ENCODE measurements at regions not wholly inside any gene's neighbourhood (a gene's known extent, or its start where the extent isn't known, plus 50 kb on each side); places are given as distances from the start of the nearest gene placed in this dataset.

DNA sequence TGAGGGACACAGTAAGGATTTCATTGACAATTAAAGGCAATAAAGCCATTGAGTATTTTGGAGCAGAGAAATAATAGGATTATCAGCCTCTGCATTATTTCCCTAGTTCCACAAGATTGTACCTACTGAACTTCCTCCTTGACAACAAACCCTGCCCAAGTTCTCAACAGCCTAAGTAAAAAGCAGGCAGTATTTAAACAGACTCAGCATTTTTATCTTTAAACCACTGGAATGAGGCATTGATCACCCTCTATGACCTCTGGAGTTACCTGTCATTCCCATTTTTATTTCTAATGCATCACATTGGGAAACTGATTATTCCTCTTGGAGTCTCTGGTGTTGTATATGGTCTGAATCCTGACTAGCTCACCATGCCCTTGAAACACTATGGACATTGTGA, 570.6 kb upstream of the STXBP6 start:
- peaks cover 7 to 38% (median 15%) of the 10 kb centered on the region in 7 donors for H3K9me3 Mint-ChIP-seq
- H3K27ac Mint-ChIP-seq, result no peak overlapping the region

DNA sequence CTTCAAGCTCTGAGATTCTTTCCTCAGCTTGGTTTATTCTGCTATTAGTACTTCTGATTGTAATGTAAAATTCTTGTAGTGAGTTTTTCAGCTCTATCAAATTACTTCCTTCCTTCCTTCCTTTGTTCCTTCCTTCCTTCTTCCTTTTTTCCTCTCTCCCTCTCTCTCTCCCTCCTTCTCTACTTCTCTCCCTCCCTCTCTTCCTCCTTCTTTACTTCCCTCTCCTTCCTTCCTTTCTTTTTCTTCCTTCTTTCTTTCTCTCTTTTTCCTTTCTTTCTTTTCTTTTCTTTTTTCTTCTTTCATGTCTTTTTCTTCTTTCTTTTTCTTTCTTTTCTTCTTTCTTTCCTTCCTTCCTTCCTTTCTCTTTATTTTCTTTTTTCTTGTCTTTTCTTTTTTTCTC, 565.2 kb upstream of the STXBP6 start:
- Mint-ChIP-seq H3K36me3 (no peaks in the 10 kb centered on the region), H3K4me1 (no peaks in the 10 kb centered on the region), H3K27me3 (no peaks in the 10 kb centered on the region), H3K27ac (no peak overlapping the region), H3K9me3 (peaks cover 10 to 29% (median 19%) of the 10 kb centered on the region in 7 donors), H3K4me3 (no peak overlapping the region)
- DNase-seq (no peak), ATAC-seq (ENCODE audit: low read depth in 2 of 2) (no peak)

More for the DNA sequence above, 570.6 kb upstream of the STXBP6 start:
- ATAC-seq (ENCODE audit: low read depth in 2 of 2) (no peak), DNase-seq (no peak)
- no peaks in the 10 kb centered on the region for H3K27me3 Mint-ChIP-seq
- no peaks in the 10 kb centered on the region for H3K4me1 Mint-ChIP-seq
- H3K36me3 Mint-ChIP-seq, result no peaks in the 10 kb centered on the region
- H3K4me3 Mint-ChIP-seq, result no peak overlapping the region

DNA sequence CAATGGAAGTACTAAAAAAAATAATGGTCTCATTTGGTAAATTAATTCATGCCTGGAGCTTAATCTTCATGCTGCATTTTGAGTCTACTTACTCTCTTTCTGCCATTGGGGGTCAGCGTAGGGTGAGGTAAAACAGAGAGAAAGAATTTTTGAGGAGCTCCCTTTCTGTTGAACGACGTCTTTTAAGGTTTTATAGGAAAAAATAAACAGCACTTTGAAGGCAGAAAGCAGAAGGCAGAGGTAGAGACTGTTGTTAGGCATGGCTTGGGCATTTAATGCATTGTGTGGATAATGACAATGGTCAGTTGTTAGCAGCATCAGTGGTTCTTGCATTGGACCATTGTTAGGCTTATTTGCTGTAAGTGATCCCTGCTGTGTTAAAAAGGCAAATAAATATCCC, 557.2 kb upstream of the STXBP6 start:
- H3K36me3 Mint-ChIP-seq, result no peaks in the 10 kb centered on the region
- H3K27ac Mint-ChIP-seq, result no peak overlapping the region
- no peak overlapping the region for H3K4me3 Mint-ChIP-seq
- no peak for ATAC-seq (ENCODE audit: low read depth in 2 of 2)
- no peak for DNase-seq
- H3K27me3 Mint-ChIP-seq, result no peaks in the 10 kb centered on the region
- H3K9me3 Mint-ChIP-seq, result peaks cover 0 to 17% (median 5%) of the 10 kb centered on the region in 7 donors
- H3K4me1 Mint-ChIP-seq, result no peaks in the 10 kb centered on the region

DNA sequence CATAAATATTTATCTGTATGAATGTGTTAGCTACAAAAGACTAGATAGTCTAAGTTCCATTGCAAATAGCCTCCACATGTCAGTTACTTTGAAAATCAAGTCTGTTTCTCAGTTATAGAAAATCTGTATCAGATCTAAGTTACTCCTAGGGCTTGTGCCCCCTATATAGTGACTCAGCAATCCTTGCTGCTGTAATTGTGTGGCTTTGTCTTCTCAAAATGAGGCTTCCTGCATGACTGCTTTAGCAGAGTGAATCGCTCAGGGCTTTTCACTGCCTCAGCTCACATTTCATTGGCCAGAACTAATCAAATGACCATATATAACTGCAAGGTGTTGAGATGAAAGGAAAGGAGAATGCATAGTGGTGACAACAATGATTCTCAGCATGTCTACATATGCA, 552.2 kb upstream of the STXBP6 start:
- DNase-seq (no peak), ATAC-seq (ENCODE audit: low read depth in 2 of 2) (no peak)
- Mint-ChIP-seq H3K27ac (no peak overlapping the region), H3K4me1 (no peaks in the 10 kb centered on the region), H3K4me3 (no peak overlapping the region), H3K9me3 (peaks cover 4 to 17% (median 12%) of the 10 kb centered on the region in 7 donors), H3K27me3 (no peaks in the 10 kb centered on the region), H3K36me3 (no peaks in the 10 kb centered on the region)

DNA sequence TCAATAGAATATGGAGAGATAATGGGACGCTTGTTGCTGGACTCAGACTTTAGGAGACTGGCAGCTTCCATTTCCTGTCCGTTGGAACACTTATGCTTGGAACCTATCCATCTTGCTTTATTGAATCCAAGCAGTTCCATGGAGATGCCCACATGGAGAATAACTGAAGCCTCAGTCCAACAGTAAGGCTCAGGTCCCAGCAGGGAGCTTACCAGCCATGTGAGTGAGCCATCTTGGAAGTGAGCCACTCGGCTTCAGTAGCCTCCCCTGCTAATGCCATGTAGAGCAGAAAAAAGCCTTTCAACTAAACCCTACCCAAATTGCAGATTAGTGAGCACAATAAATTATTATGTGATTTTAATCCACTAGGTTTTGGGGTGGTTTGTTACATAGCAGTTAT, 538.8 kb upstream of the STXBP6 start:
- Mint-ChIP-seq H3K4me1 (no peaks in the 10 kb centered on the region), H3K27ac (no peak overlapping the region), H3K27me3 (no peaks in the 10 kb centered on the region), H3K9me3 (peaks cover 0 to 17% (median 9%) of the 10 kb centered on the region in 7 donors), H3K36me3 (no peaks in the 10 kb centered on the region), H3K4me3 (no peak overlapping the region)
- ATAC-seq (ENCODE audit: low read depth in 2 of 2) (no peak), DNase-seq (no peak)

DNA sequence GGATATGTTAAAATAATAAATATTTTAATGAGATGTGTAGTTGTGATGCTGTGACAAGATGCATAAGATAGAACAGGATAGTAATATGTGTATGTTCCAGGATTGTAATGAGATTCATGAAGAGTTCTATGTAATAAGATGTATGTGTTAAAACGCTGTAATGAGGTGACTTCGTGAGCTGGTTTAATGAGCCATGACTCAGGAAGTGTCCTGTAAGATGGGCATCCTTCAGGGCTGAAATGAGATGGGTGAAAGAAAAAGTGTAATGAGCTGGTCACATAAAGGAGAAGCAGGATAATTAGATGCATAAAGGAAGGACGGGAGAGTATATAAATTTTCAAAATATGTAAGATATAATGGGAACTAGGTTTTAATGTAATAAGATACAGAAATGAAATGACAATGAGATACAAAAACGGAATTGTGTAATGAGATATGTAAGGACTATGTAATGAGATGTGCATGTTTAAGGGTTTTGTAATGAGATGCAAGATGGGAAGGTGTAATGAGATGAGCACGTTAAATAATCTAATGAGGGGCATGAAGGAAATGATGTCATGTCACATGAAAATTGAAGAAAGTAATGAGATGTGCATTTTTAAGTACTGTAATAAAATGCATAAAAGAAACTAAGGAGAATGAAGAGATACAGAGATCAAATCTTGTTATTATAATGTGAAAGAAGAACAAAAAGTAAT, 524.8 kb upstream of the STXBP6 start:
- Mint-ChIP-seq H3K4me1 (no peaks in the 10 kb centered on the region), H3K9me3 (peaks cover 0 to 8% (median 0%) of the 10 kb centered on the region in 7 donors), H3K27me3 (no peaks in the 10 kb centered on the region), H3K36me3 (no peaks in the 10 kb centered on the region), H3K4me3 (no peak overlapping the region), H3K27ac (no peak overlapping the region)
- DNase-seq (no peak), ATAC-seq (ENCODE audit: low read depth in 2 of 2) (no peak)

DNA sequence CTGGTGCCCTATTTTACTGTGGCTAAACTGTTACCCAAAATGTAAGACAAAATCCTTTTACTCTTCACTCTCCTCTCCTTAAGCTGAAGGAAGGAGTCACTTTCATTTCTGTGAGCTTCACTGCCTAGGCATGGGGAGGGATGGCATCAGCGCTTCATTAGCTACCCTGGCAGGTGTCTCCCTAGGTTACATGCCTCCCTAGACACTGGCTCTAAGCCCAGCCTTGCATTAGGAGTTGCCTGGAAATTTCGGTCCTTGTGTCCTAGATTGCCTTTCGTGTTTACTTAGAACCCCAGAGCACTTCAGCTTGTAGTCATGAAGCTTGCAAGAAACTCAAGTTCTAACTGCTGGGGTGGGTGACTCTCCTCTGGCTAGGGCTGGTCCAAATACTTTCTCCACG, 520.5 kb upstream of the STXBP6 start:
- Mint-ChIP-seq H3K27me3 (no peaks in the 10 kb centered on the region), H3K4me3 (no peak overlapping the region), H3K36me3 (no peaks in the 10 kb centered on the region), H3K4me1 (no peaks in the 10 kb centered on the region), H3K9me3 (peaks cover 6 to 25% (median 13%) of the 10 kb centered on the region in 7 donors), H3K27ac (no peak overlapping the region)
- no peak for ATAC-seq (ENCODE audit: low read depth in 2 of 2)
- no peak for DNase-seq

DNA sequence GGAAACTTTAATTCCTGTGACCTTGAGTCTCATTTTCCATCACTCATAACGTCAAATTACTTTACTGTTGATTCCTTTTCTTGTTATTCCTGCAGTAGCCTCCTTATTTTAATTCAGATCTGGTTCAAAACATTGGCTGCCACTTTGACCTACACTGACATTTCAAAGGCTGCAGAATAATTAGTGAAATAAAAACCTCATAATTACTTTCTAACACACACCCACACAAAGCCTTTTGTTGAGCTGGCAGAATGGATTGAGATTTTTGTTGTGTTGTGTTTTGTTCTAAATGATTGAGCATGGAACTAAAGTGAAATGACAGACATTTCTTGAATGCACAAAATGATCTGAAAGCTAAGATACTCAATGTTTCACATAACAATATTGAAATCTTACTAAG, 507.5 kb upstream of the STXBP6 start:
- Mint-ChIP-seq H3K9me3 (peaks cover 0 to 16% (median 3%) of the 10 kb centered on the region in 7 donors), H3K36me3 (no peaks in the 10 kb centered on the region), H3K4me3 (no peak overlapping the region), H3K27me3 (no peaks in the 10 kb centered on the region), H3K4me1 (no peaks in the 10 kb centered on the region), H3K27ac (no peak overlapping the region)
- DNase-seq, result no peak
- no peak for ATAC-seq (ENCODE audit: low read depth in 2 of 2)

DNA sequence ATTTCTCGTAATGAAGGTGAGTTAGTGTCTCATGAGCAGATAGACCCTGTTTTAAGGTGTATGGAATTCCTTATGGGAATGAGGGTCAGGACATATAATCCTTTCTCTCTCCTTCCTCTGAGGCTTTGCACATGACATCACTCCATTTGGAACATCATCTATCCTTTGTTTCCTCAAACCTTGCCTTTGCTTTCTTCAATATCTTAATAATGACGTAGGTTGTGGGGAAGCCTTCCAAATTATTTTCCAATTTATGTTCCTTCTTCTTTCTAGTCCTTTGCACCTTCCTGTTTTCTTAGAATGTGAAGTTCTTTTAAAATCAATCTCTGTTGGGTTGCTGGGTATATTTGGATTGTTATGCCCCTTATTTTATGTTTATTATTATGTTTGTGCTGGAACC, 502.9 kb upstream of the STXBP6 start:
- H3K27ac Mint-ChIP-seq, result no peak overlapping the region
- H3K9me3 Mint-ChIP-seq, result peaks cover 0 to 11% (median 4%) of the 10 kb centered on the region in 7 donors
- DNase-seq (no peak), ATAC-seq (ENCODE audit: low read depth in 2 of 2) (no peak)
- H3K4me1 Mint-ChIP-seq, result no peaks in the 10 kb centered on the region
- no peak overlapping the region for H3K4me3 Mint-ChIP-seq
- no peaks in the 10 kb centered on the region for H3K36me3 Mint-ChIP-seq
- H3K27me3 Mint-ChIP-seq, result no peaks in the 10 kb centered on the region

DNA sequence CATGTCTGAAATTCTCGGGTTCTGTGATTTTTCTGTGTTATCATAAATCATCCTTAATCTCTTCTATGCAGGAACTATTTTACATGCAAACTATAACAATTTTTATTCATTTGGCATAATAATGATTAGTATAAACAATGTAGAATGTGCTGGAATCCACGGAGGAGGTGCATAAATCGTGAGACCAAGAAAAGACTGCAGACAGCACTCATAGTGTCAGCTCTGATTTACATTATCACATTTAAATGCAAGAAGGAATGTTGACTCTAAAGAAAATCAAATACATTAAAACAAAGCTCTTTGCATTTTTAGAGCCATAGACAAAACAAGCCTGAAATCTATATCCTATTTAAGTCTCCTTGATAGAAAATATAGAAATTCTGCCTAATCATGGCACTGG, 501.7 kb upstream of the STXBP6 start:
- Mint-ChIP-seq H3K27ac (no peak overlapping the region), H3K36me3 (no peaks in the 10 kb centered on the region), H3K4me3 (no peak overlapping the region), H3K27me3 (no peaks in the 10 kb centered on the region), H3K9me3 (peaks cover 0 to 11% (median 4%) of the 10 kb centered on the region in 7 donors), H3K4me1 (no peaks in the 10 kb centered on the region)
- DNase-seq (no peak), ATAC-seq (ENCODE audit: low read depth in 2 of 2) (no peak)

DNA sequence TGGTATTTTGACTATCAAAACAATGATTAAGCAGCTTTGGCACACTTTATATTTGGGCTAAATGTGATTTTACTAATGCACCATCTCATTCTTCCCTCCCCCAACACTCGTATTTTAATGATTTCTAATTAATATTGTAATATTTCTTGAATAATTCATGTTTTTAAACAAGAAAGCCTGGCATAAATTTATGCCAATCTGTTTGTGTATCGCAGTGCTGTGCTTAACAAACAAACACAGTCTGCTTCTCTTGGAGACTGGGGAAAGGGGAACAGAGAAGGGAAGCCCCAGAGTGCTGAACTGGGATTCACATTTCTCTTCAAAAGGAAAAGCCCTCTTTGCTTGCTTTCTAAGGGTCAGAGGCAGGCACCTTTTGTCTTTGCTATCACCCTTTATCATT, 496.9 kb upstream of the STXBP6 start:
- ATAC-seq (ENCODE audit: low read depth in 2 of 2), result no peak
- no peaks in the 10 kb centered on the region for H3K4me1 Mint-ChIP-seq
- H3K4me3 Mint-ChIP-seq, result no peak overlapping the region
- H3K36me3 Mint-ChIP-seq, result no peaks in the 10 kb centered on the region
- no peak for DNase-seq
- H3K27me3 Mint-ChIP-seq, result no peaks in the 10 kb centered on the region
- H3K27ac Mint-ChIP-seq, result no peak overlapping the region
- H3K9me3 Mint-ChIP-seq, result peaks cover 0 to 8% (median 2%) of the 10 kb centered on the region in 7 donors

DNA sequence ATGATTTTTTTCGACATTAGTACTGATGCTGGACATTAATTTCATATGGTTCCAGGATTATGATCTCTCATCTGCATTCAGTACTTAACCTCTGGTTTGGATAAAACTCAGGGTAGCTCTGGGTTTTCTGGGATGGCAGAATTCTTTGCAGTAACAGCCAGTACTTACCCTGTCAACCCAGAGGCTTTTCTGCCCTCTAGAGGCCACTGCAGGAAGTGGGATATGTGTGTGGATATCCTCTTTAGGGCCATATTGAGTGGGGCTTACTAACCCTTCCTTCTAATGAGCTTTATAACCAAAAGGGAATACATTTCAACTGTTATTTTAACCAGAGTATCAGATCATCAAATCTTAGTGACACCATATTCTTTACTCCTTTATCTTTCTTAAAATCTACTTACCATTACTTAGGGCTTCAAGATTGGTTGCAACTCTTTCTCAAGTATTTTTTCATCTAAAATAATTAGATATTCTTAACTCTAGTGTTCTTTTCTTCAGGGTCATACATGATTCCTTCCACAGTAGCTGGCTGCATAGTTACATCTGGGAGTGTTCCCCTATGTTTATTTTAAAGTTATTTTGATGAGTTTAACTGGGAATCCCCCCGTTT, 488.0 kb upstream of the STXBP6 start:
- no peaks in the 10 kb centered on the region for H3K4me1 Mint-ChIP-seq
- no peak for DNase-seq
- no peak overlapping the region for H3K27ac Mint-ChIP-seq
- peaks cover 0 to 10% (median 8%) of the 10 kb centered on the region in 7 donors for H3K9me3 Mint-ChIP-seq
- ATAC-seq (ENCODE audit: low read depth in 2 of 2), result no peak
- H3K4me3 Mint-ChIP-seq, result no peak overlapping the region
- H3K27me3 Mint-ChIP-seq, result peaks cover 0 to 4% (median 0%) of the 10 kb centered on the region in 3 donors
- no peaks in the 10 kb centered on the region for H3K36me3 Mint-ChIP-seq

DNA sequence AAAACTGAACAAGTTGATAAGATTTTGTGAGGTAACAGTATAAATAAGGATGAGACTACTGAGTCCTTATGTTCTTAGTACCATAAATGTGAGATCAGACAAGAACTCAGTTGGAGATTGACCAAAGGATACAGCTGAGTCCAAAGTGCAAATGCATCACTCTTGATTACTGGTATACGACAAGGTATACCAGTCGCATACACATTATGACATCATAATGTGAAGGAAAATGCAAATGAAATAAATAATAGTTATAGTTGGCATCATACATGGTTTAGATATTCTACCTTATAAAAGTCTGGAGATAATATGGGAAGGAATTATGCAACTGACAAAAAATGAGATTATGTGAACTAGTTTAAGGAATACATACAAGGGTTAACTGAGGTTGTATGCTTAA, 476.3 kb upstream of the STXBP6 start:
- no peaks in the 10 kb centered on the region for H3K36me3 Mint-ChIP-seq
- H3K4me1 Mint-ChIP-seq, result no peaks in the 10 kb centered on the region
- H3K27me3 Mint-ChIP-seq, result no peaks in the 10 kb centered on the region
- H3K27ac Mint-ChIP-seq, result no peak overlapping the region
- ATAC-seq (ENCODE audit: low read depth in 2 of 2) (no peak), DNase-seq (no peak)
- no peak overlapping the region for H3K4me3 Mint-ChIP-seq
- H3K9me3 Mint-ChIP-seq, result peaks cover 0 to 4% (median 0%) of the 10 kb centered on the region in 7 donors

DNA sequence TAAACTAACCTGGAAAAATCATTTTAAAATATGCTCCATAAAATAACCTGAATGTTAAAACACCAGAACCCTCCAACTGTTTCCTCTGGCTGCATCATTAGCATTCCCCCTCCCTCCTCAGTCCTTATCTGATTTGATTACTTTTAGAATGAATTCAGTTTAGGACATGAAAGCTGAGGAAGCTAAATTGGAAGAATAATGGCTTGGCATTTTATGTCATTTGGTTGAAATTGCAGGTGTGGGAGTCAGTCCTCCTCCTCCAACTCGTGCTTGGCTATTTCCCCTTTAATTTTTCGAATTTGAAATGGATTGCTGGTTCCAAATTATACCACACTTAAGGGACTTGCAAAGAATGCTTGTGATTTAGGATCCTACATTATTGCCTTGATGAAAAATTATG, 473.0 kb upstream of the STXBP6 start:
- peaks cover 0 to 5% (median 0%) of the 10 kb centered on the region in 7 donors for H3K9me3 Mint-ChIP-seq
- H3K27me3 Mint-ChIP-seq, result no peaks in the 10 kb centered on the region
- no peak overlapping the region for H3K4me3 Mint-ChIP-seq
- H3K36me3 Mint-ChIP-seq, result no peaks in the 10 kb centered on the region
- ATAC-seq (ENCODE audit: low read depth in 2 of 2) (no peak), DNase-seq (no peak)
- no peak overlapping the region for H3K27ac Mint-ChIP-seq
- H3K4me1 Mint-ChIP-seq, result no peaks in the 10 kb centered on the region

Data from naive B cell (primary cell).